Glutamatergic neuron (in vitro differentiated cells): ENCODE measurements at regions not wholly inside any gene's neighbourhood (a gene's known extent, or its start where the extent isn't known, plus 50 kb on each side); places are given as distances from the start of the nearest gene placed in this dataset.
"Not testable (repeated sequence)": the region's sequence is repeated elsewhere in the genome, so short reads cannot be mapped to it uniquely, and the experiment has no call there.

Source experiments
- DNase-seq: peaks from one replicate; pipeline ENCODE4 v3.0.0; 2022
- H3K27ac Mint-ChIP-seq: one replicate; pipeline ENCODE4 v1.8.0; 2020; ENCODE audit warnings: mild to moderate bottlenecking, mixed read lengths, inconsistent platforms; ENCODE audit not compliant: unreplicated experiment
- H3K27me3 Mint-ChIP-seq: one replicate; pipeline ENCODE4 v1.8.0; 2020; ENCODE audit warnings: mild to moderate bottlenecking, moderate library complexity, mixed read lengths, inconsistent platforms; ENCODE audit not compliant: unreplicated experiment
- H3K36me3 Mint-ChIP-seq: one replicate; pipeline ENCODE4 v1.8.0; 2020; ENCODE audit warnings: mild to moderate bottlenecking, mixed read lengths, inconsistent platforms; ENCODE audit not compliant: unreplicated experiment
- H3K4me1 Mint-ChIP-seq: one replicate; pipeline ENCODE4 v1.8.0; 2020; ENCODE audit warnings: mild to moderate bottlenecking, low read depth, mixed read lengths, inconsistent platforms; ENCODE audit not compliant: unreplicated experiment
- H3K4me3 Mint-ChIP-seq: one replicate; pipeline ENCODE4 v1.8.0; 2020; ENCODE audit warnings: mild to moderate bottlenecking, mixed read lengths, inconsistent platforms; ENCODE audit not compliant: unreplicated experiment
- H3K9me3 Mint-ChIP-seq: one replicate; pipeline ENCODE4 v1.8.0; 2020; ENCODE audit warnings: mild to moderate bottlenecking, moderate library complexity, mixed read lengths, inconsistent platforms; ENCODE audit not compliant: unreplicated experiment
- CTCF ChIP-seq: fragments of 200-600 bp; sonication (generic); IDR thresholded peaks from one replicate; pipeline ENCODE4 v1.5.0; 2021; ENCODE audit not compliant: partially characterized antibody, unreplicated experiment

- H3K9me3 Mint-ChIP-seq: no peaks in the 10 kb centered on the region
- no peak overlapping the region for H3K4me3 Mint-ChIP-seq
- no peaks in the 10 kb centered on the region for H3K27me3 Mint-ChIP-seq
- peaks cover 14% of the 10 kb centered on the region for H3K4me1 Mint-ChIP-seq
- H3K27ac Mint-ChIP-seq: no peak overlapping the region
- TF ChIP-seq CTCF: no peak
- no peaks in the 10 kb centered on the region for H3K36me3 Mint-ChIP-seq
- DNase-seq: no peak
Measured at GRCh38 chr6:8810325-8810724, 375.0 kb upstream of the SLC35B3 start.

GRCh38 chr6:8809662-8810061 lies 374.3 kb upstream of the SLC35B3 start:
- peaks cover 14% of the 10 kb centered on the region for H3K4me1 Mint-ChIP-seq
- DNase-seq: no peak
- H3K27ac Mint-ChIP-seq: no peak overlapping the region
- no peak overlapping the region for H3K4me3 Mint-ChIP-seq
- no peaks in the 10 kb centered on the region for H3K27me3 Mint-ChIP-seq
- no peaks in the 10 kb centered on the region for H3K9me3 Mint-ChIP-seq
- no peak for TF ChIP-seq CTCF
- H3K36me3 Mint-ChIP-seq: no peaks in the 10 kb centered on the region

GRCh38 chr6:8803181-8803760 lies 367.9 kb upstream of the SLC35B3 start:
- Mint-ChIP-seq H3K27ac (no peak overlapping the region), H3K4me1 (peaks cover 12% of the 10 kb centered on the region), H3K36me3 (peaks cover 3% of the 10 kb centered on the region), H3K27me3 (no peaks in the 10 kb centered on the region), H3K4me3 (no peak overlapping the region), H3K9me3 (no peaks in the 10 kb centered on the region)
- no peak for TF ChIP-seq CTCF
- DNase-seq: no peak

GRCh38 chr6:8802397-8802796 lies 367.1 kb upstream of the SLC35B3 start:
- H3K4me3 Mint-ChIP-seq, H3K4me1 Mint-ChIP-seq, H3K36me3 Mint-ChIP-seq, H3K9me3 Mint-ChIP-seq, DNase-seq, H3K27ac Mint-ChIP-seq, H3K27me3 Mint-ChIP-seq: not testable (repeated sequence)

GRCh38 chr6:8794420-8794819 lies 359.1 kb upstream of the SLC35B3 start:
- H3K36me3 Mint-ChIP-seq: no peaks in the 10 kb centered on the region
- no peak overlapping the region for H3K27ac Mint-ChIP-seq
- peaks cover 2% of the 10 kb centered on the region for H3K27me3 Mint-ChIP-seq
- no peak overlapping the region for H3K4me3 Mint-ChIP-seq
- H3K9me3 Mint-ChIP-seq: no peaks in the 10 kb centered on the region
- no peak for TF ChIP-seq CTCF
- DNase-seq: no peak
- no peaks in the 10 kb centered on the region for H3K4me1 Mint-ChIP-seq

GRCh38 chr6:8789878-8790277 lies 354.5 kb upstream of the SLC35B3 start:
- Mint-ChIP-seq H3K9me3 (no peaks in the 10 kb centered on the region), H3K4me1 (no peaks in the 10 kb centered on the region), H3K36me3 (no peaks in the 10 kb centered on the region), H3K27me3 (peaks cover 2% of the 10 kb centered on the region), H3K4me3 (no peak overlapping the region), H3K27ac (no peak overlapping the region)
- no peak for TF ChIP-seq CTCF
- DNase-seq: no peak
